Caco-2 (cell line): ENCODE measurements at regions not wholly inside any gene's neighbourhood (a gene's known extent, or its start where the extent isn't known, plus 50 kb on each side); places are given as distances from the start of the nearest gene placed in this dataset.
"Not testable (repeated sequence)": the region's sequence is repeated elsewhere in the genome, so short reads cannot be mapped to it uniquely, and the experiment has no call there.

Experiments used
- BruUV-seq: library from RNA; stranded (reverse); fragments of 400-500 nt; replicated peaks from 2 replicates; lab custom pipeline; 2021; lab: Mats Ljungman, UMichigan
- CTCF ChIA-PET: fragments of 300-600 bp; sonication (Branson Sonifier 250); formaldehyde crosslinking; loops from one replicate; lab custom pipeline; 2022; ENCODE audit warnings: antibody characterized with exemption; lab: Charles Lee
- POLR2A ChIA-PET: fragments of 300-600 bp; sonication (Branson Sonifier 250); formaldehyde crosslinking; loops from one replicate; lab custom pipeline; 2022; ENCODE audit warnings: antibody characterized with exemption; lab: Charles Lee
- DNase-seq, 2 experiments: peaks; one replicate each; pipeline versions ENCODE4 v3.0.0 to v3.0.0-alpha.2; 2020 to 2022
- H3K27me3 ChIP-seq: replicated peaks from 2 replicates; pipeline ENCODE4 v1.6.0; 2011; ENCODE audit warnings: low read length; ENCODE audit not compliant: control insufficient read depth, insufficient read depth
- H3K36me3 ChIP-seq: 2 replicates; pipeline ENCODE4 v1.5.1; 2011; ENCODE audit warnings: low read length; ENCODE audit not compliant: control insufficient read depth, insufficient read depth
- H3K4me1 ChIP-seq: fragments of 250-450 bp; sonication (Bioruptor Pico); 2 replicates; pipeline ENCODE4 v1.5.1; 2020; ENCODE audit warnings: mild to moderate bottlenecking
- H3K4me3 ChIP-seq: 2 replicates; pipeline ENCODE4 v1.5.1; 2011; ENCODE audit warnings: low read depth, mild to moderate bottlenecking, control low read depth, low read length
- H3K9me3 ChIP-seq: fragments of 250-450 bp; sonication (Bioruptor Pico); 2 replicates; pipeline ENCODE4 v1.5.1; 2020; ENCODE audit warnings: mild to moderate bottlenecking, moderate library complexity
- H3K27ac Mint-ChIP-seq: one replicate; pipeline ENCODE4 v1.8.0; 2022; ENCODE audit warnings: mixed read lengths; ENCODE audit not compliant: unreplicated experiment
- H3K27me3 Mint-ChIP-seq: one replicate; pipeline ENCODE4 v1.8.0; 2022; ENCODE audit warnings: mixed read lengths; ENCODE audit not compliant: insufficient read depth, unreplicated experiment
- H3K36me3 Mint-ChIP-seq: one replicate; pipeline ENCODE4 v1.8.0; 2022; ENCODE audit warnings: mild to moderate bottlenecking, mixed read lengths; ENCODE audit not compliant: insufficient read depth, unreplicated experiment
- H3K4me1 Mint-ChIP-seq: one replicate; pipeline ENCODE4 v1.8.0; 2022; ENCODE audit warnings: low read depth, mixed read lengths; ENCODE audit not compliant: unreplicated experiment
- H3K4me3 Mint-ChIP-seq: one replicate; pipeline ENCODE4 v1.8.0; 2022; ENCODE audit warnings: mild to moderate bottlenecking, moderate library complexity, mixed read lengths; ENCODE audit not compliant: unreplicated experiment
- H3K9me3 Mint-ChIP-seq: one replicate; pipeline ENCODE4 v1.8.0; 2022; ENCODE audit warnings: mixed read lengths; ENCODE audit not compliant: unreplicated experiment
- CTCF ChIP-seq, 2 experiments: fragments of 200-600 bp in 1 of 2; IDR thresholded peaks; 1 replicate in 1 of 2; 2 replicates in 1 of 2; pipeline versions ENCODE4 v1.5.1 to v1.8.0; 2011 to 2022; ENCODE audit warnings: antibody characterized with exemption in 1 of 2, control low read depth in 1 of 2, inconsistent platforms in 1 of 2, low read depth in 1 of 2, low read length in 1 of 2, mild to moderate bottlenecking in 1 of 2, moderate library complexity in 1 of 2; ENCODE audit not compliant: insufficient read depth in 1 of 2, severe bottlenecking in 1 of 2, unreplicated experiment in 1 of 2
- intact Hi-C: fragments of 100-400 bp; cut with micrococcal nuclease; formaldehyde crosslinking; loops from one replicate; pipeline ENCODE4 v1.10.0; 2022; ENCODE audit not compliant: unreplicated experiment

DNA sequence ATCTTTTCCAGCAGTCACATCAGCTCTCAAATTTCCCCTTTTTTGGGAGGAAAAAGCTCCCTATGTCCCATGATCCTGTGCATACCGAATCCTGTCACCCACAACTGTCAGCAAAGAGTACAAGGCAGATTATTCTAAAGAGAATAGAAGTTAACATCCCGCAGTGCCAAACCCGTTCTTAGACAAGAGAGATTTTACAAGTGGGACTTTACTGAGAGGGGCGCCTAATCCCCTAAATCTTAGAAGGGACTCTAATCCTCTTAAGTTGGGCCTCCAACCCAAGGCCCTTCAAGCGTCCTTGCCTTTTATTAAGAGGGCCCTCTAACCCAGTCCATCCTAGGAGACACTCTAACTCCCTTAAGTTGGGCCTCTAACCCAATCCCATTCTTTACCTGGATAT, 193.9 kb downstream of the CPXCR1 start:
- Mint-ChIP-seq H3K36me3 (no peaks in the 10 kb centered on the region), H3K27me3 (no peaks in the 10 kb centered on the region)
- TF ChIP-seq CTCF (IDR thresholded peaks at IDR 0.05; ENCODE audit: insufficient read depth in 1 of 2, low read depth in 1 of 2, low read length in 1 of 2, severe bottlenecking in 1 of 2, unreplicated experiment in 1 of 2) = no peak

DNA sequence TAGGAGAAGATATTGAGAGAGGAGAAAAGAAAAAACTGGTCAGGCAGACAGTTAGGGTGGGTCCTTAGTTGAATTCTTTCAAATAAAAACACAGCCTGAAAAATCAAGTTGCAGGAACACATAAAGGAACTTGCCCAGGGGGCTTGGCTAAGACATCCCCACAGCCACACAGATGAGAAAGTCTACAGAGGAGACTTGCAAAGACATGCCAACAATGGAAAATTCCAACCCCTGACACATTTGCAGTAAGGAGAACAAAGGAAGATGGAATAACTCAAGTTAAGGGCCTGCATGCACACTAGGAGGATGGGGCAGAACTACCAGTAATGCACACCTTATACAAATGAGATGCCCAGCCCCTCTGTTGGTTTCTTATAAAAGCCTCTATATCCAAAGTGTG, 197.6 kb downstream of the CPXCR1 start:
- H3K27me3 Mint-ChIP-seq = no peaks in the 10 kb centered on the region
- CTCF ChIA-PET = no interaction called here
- no peak overlapping the region for H3K4me3 Mint-ChIP-seq
- H3K4me3 ChIP-seq = no peak overlapping the region
- TF ChIP-seq CTCF (IDR thresholded peaks at IDR 0.05; ENCODE audit: insufficient read depth in 1 of 2, low read depth in 1 of 2, low read length in 1 of 2, severe bottlenecking in 1 of 2, unreplicated experiment in 1 of 2) = no peak
- H3K4me1 Mint-ChIP-seq = no peaks in the 10 kb centered on the region
- no peak for DNase-seq
- POLR2A ChIA-PET = interaction anchor here (0.7 kb wide), 1 partner anchor 114 kb away, joined by 7 read pairs; no protein-coding TSS in a partner anchor
- no TSS peak for BruUV-seq
- no peaks in the 10 kb centered on the region for H3K36me3 Mint-ChIP-seq
- intact Hi-C loops = no loop called here
- no peaks in the 10 kb centered on the region for H3K9me3 Mint-ChIP-seq
- H3K36me3 ChIP-seq = no peaks in the 10 kb centered on the region
- no peaks in the 10 kb centered on the region for H3K9me3 ChIP-seq
- no peaks in the 10 kb centered on the region for H3K4me1 ChIP-seq
- no peak overlapping the region for H3K27ac Mint-ChIP-seq
- H3K27me3 ChIP-seq = no peaks in the 10 kb centered on the region

More for the DNA sequence above, 193.9 kb downstream of the CPXCR1 start:
- DNase-seq = no peak
- Histone ChIP-seq H3K4me3 (no peak overlapping the region), H3K4me1 (no peaks in the 10 kb centered on the region), H3K27me3 (no peaks in the 10 kb centered on the region), H3K36me3 (no peaks in the 10 kb centered on the region), H3K9me3 (no peaks in the 10 kb centered on the region)
- ChIA-PET POLR2A (no interaction called here), CTCF (no interaction called here)
- no peak overlapping the region for H3K4me3 Mint-ChIP-seq
- no peaks in the 10 kb centered on the region for H3K4me1 Mint-ChIP-seq
- no TSS peak for BruUV-seq
- no peaks in the 10 kb centered on the region for H3K9me3 Mint-ChIP-seq
- H3K27ac Mint-ChIP-seq = no peak overlapping the region
- intact Hi-C loops = no loop called here

- H3K36me3 Mint-ChIP-seq, POLR2A ChIA-PET, H3K36me3 ChIP-seq, DNase-seq, H3K4me3 Mint-ChIP-seq, H3K27me3 ChIP-seq, H3K9me3 Mint-ChIP-seq, BruUV-seq, H3K27me3 Mint-ChIP-seq, H3K27ac Mint-ChIP-seq, H3K9me3 ChIP-seq, H3K4me1 ChIP-seq, H3K4me1 Mint-ChIP-seq, intact Hi-C loops, H3K4me3 ChIP-seq, CTCF ChIA-PET: not testable (repeated sequence)
These were observed 209.0 kb downstream of the CPXCR1 start for GRCh38 chrX:88956059-88956458.

DNA sequence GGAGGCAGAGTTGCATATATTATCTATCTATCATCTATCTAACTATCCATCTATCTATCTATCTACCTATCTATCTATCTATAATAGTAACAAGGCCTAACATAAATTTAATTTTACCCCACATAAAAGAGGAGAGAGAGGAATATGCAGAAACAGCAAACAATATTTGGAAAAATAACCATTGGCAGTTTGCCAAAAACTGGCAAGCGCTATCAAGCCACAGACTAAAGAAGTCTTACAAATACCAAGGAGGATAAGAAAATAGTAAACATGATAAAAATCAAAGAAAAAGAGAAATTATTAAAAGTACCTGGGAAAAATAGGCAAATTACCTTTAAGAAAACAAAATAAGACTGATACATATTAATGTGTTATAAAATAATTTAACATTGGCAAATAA, 230.8 kb downstream of the CPXCR1 start:
- ChIA-PET POLR2A (no interaction called here), CTCF (no interaction called here)
- H3K9me3 Mint-ChIP-seq = no peaks in the 10 kb centered on the region
- H3K4me1 Mint-ChIP-seq = no peaks in the 10 kb centered on the region
- DNase-seq = no peak
- H3K36me3 ChIP-seq = no peaks in the 10 kb centered on the region
- H3K4me3 Mint-ChIP-seq = no peak overlapping the region
- no peaks in the 10 kb centered on the region for H3K36me3 Mint-ChIP-seq
- no peaks in the 10 kb centered on the region for H3K4me1 ChIP-seq
- no peaks in the 10 kb centered on the region for H3K9me3 ChIP-seq
- no peaks in the 10 kb centered on the region for H3K27me3 ChIP-seq
- intact Hi-C loops = loop anchor here (2.0 kb wide), 1 partner anchor 47 kb away; no protein-coding TSS in a partner anchor
- no peak overlapping the region for H3K4me3 ChIP-seq
- BruUV-seq = no TSS peak
- no peaks in the 10 kb centered on the region for H3K27me3 Mint-ChIP-seq
- H3K27ac Mint-ChIP-seq = no peak overlapping the region
- no peak for TF ChIP-seq CTCF (IDR thresholded peaks at IDR 0.05; ENCODE audit: insufficient read depth in 1 of 2, low read depth in 1 of 2, low read length in 1 of 2, severe bottlenecking in 1 of 2, unreplicated experiment in 1 of 2)
